HL-60 (cell line): ENCODE measurements at regions not wholly inside any gene's neighbourhood (a gene's known extent, or its start where the extent isn't known, plus 50 kb on each side); places are given as distances from the start of the nearest gene placed in this dataset.

Experiments
- CTCF ChIP-seq: IDR thresholded peaks from one replicate; pipeline ENCODE4 v1.5.1; 2011; ENCODE audit warnings: low read length, control low read depth, inconsistent platforms; ENCODE audit not compliant: insufficient read depth
- POLR2AphosphoS5 ChIP-seq: IDR thresholded peaks from 2 replicates; pipeline ENCODE4 v1.6.1; 2012; ENCODE audit warnings: low read depth
- REST ChIP-seq: IDR thresholded peaks from 2 replicates; pipeline ENCODE4 v1.6.1; 2012; ENCODE audit warnings: low read depth; ENCODE audit not compliant: insufficient replicate concordance
- SPI1 ChIP-seq: IDR thresholded peaks from 2 replicates; pipeline ENCODE4 v1.6.1; 2012; ENCODE audit warnings: low read depth, mild to moderate bottlenecking, borderline replicate concordance

- TF ChIP-seq CTCF (no peak), POLR2AphosphoS5 (no peak), REST (no peak), SPI1 (no peak)
Measured at GRCh38 chr10:108521827-108522492, 1357.5 kb upstream of the SORCS1 start.
